Hepatic stellate cell (primary cell): ENCODE measurements at regions not wholly inside any gene's neighbourhood (a gene's known extent, or its start where the extent isn't known, plus 50 kb on each side); places are given as distances from the start of the nearest gene placed in this dataset.

ENCODE experiments used
- DNase-seq: peaks from one replicate; pipeline ENCODE4 v3.0.0; 2011; ENCODE audit warnings: low spot score

GRCh38 chr5:149441986-149442385 is 62.9 kb upstream of the IL17B start:
- DNase-seq = no peak

- no peak for DNase-seq
These were observed 62.2 kb upstream of the IL17B start for GRCh38 chr5:149441194-149441753.

GRCh38 chr5:149439899-149440542 is 60.9 kb upstream of the IL17B start:
- DNase-seq = no peak

- DNase-seq = no peak
These were observed 59.6 kb upstream of the IL17B start for GRCh38 chr5:149438711-149439132.

- no peak for DNase-seq
These were observed 59.2 kb upstream of the IL17B start for GRCh38 chr5:149438281-149438680.

GRCh38 chr5:149437391-149438040 is 58.4 kb upstream of the IL17B start:
- DNase-seq = no peak

- DNase-seq = no peak
These were observed 56.6 kb upstream of the IL17B start for GRCh38 chr5:149435660-149436059.

- no peak for DNase-seq
These were observed 55.9 kb upstream of the IL17B start for GRCh38 chr5:149435015-149435376.

GRCh38 chr5:149434162-149435014 is 55.3 kb upstream of the IL17B start:
- peak; percentile 85 for DNase-seq

- DNase-seq = peak; percentile 62
These were observed 54.5 kb upstream of the IL17B start for GRCh38 chr5:149433524-149434131.

GRCh38 chr5:149432911-149433401 is 53.9 kb upstream of the IL17B start:
- DNase-seq = no peak

GRCh38 chr5:149432376-149432775 is 53.3 kb upstream of the IL17B start:
- no peak for DNase-seq

- DNase-seq = no peak
These were observed 51.0 kb upstream of the IL17B start for GRCh38 chr5:149429839-149430721.
